HFF-Myc (cell line): ENCODE measurements at regions not wholly inside any gene's neighbourhood (a gene's known extent, or its start where the extent isn't known, plus 50 kb on each side); places are given as distances from the start of the nearest gene placed in this dataset.

ENCODE experiments used
- DNase-seq: peaks from one replicate; pipeline ENCODE4 v3.0.0-alpha.2; 2011; ENCODE audit warnings: low read depth; ENCODE audit errors: extremely low read depth
- H3K4me3 ChIP-seq: replicated peaks from 2 replicates; pipeline ENCODE4 v1.5.1; 2011; ENCODE audit warnings: low read depth, mild to moderate bottlenecking, control low read depth, low read length
- TF ChIP-seq, protein P1 (sequence below): IDR thresholded peaks from 2 replicates; pipeline ENCODE4 v1.5.1; 2012; ENCODE audit warnings: mild to moderate bottlenecking, low read depth, low read length, control low read depth; ENCODE audit errors: missing control alignments

DNA sequence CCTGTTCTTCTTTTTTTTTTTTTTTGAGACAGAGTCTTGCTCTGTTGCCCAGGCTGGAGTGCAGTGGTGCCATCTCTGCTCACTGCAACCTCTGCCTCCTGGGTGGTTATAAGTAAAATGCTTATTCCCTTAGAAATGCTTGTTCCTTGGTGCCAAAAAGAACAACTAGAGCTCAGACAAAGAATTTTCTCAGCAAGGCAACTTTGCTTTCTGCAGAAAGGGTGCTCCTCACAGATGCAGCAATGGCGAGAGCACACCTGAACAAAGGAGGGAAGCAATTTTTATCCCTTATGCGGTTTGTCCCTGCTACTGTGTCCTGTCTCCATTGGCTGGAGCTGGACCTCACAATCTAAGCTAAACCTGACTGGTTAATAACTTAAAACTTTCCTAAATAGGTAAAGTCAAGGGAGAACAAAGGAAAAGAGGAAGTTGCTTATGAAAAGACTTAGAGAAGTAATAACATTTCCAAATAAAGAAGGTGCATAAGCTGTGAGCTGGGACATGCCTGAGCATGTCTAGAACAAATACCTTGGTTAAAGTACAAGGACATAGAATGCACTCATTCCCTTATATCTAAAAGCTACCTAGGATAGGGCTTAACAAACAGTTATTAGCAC is 90.0 kb upstream of the PRR5 start:
- TF ChIP-seq, protein P1, sequence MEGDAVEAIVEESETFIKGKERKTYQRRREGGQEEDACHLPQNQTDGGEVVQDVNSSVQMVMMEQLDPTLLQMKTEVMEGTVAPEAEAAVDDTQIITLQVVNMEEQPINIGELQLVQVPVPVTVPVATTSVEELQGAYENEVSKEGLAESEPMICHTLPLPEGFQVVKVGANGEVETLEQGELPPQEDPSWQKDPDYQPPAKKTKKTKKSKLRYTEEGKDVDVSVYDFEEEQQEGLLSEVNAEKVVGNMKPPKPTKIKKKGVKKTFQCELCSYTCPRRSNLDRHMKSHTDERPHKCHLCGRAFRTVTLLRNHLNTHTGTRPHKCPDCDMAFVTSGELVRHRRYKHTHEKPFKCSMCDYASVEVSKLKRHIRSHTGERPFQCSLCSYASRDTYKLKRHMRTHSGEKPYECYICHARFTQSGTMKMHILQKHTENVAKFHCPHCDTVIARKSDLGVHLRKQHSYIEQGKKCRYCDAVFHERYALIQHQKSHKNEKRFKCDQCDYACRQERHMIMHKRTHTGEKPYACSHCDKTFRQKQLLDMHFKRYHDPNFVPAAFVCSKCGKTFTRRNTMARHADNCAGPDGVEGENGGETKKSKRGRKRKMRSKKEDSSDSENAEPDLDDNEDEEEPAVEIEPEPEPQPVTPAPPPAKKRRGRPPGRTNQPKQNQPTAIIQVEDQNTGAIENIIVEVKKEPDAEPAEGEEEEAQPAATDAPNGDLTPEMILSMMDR: no peak
- no peak for DNase-seq
- H3K4me3 ChIP-seq: no peak overlapping the region

- no peak for DNase-seq
- TF ChIP-seq, protein P1: no peak
- no peak overlapping the region for H3K4me3 ChIP-seq
These were observed 91.9 kb upstream of the PRR5 start for GRCh38 chr22:44610071-44610470.

DNA sequence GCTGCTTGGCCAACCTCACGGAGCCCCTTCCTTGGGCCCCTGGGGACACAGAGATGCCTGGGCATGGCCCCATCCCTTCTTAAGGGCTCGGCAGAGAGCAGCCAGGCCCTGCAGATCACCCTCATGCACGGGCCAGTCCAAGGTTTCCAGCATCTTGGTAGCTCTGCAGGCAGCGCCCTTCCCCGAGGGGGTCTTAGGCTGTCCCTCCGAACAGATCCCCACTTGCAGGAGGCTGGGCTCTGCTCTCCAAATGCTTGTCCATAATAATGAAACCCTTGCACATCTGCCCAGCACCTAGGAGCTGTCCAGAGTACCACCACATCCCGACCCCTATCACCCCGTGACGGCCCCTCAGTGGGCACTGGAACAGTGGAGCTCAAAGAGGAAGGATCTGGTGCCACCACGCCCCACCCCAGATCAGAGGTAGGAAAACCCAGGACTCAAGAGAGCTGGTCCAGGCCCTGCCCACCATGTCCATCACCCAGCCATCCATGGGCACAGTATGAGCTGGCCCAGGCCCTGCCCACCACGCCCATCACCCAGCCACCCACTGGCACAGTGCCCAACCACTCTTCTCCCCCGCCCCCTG is 92.5 kb upstream of the PRR5 start:
- DNase-seq: no peak
- TF ChIP-seq, protein P1: no peak
- H3K4me3 ChIP-seq: no peak overlapping the region

DNA sequence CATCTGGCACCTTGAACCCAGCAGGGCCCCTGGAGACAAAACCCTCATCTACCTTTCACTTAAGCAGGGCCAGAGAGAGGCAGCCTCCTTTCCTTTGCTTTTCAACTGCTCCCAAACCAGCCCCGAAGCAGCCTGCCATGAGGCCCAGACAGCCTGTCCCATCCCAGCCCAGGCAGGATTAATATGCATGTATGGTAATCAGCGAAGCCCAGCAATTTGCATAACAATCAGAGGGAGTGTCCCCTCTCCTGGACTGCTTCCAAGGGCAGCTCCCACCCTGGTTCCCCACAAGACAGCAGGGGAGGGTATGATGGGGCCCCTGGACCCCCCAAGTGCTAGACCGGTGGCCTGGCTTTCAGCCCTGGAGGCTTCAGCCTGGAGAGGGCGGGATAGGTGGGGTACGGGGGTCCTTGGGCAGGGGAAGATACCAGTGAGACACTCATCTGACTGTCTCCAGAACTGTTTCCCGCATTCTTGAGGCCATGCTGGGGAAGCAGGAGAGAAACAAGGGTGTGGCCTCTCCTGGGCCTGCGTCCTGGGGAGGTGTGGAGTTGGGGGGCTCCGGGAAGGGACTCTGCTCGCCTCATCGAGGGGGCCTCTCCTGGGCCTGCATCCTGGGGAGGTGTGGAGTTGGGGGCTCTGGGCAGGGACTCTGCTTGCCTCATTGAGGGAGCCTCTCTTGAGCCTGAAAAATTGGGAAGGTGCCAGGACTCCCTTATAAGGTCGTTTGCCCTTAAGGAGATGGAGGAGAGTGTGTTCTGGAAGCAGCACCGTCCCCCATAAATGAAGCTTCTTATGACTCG is 93.2 kb upstream of the PRR5 start:
- TF ChIP-seq, protein P1: no peak
- DNase-seq: no peak
- H3K4me3 ChIP-seq: no peak overlapping the region

GRCh38 chr22:44606126-44606525 is 95.9 kb upstream of the PRR5 start:
- DNase-seq: no peak
- TF ChIP-seq, protein P1: no peak

GRCh38 chr22:44605486-44605885 is 96.5 kb upstream of the PRR5 start:
- DNase-seq: no peak
- H3K4me3 ChIP-seq: no peak overlapping the region
- TF ChIP-seq, protein P1: no peak

More at GRCh38 chr22:44606126-44606525, 95.9 kb upstream of the PRR5 start:
- H3K4me3 ChIP-seq: no peak overlapping the region
